Head of caudate nucleus (tissue), 42 donors: ENCODE measurements at regions not wholly inside any gene's neighbourhood (a gene's known extent, or its start where the extent isn't known, plus 50 kb on each side); places are given as distances from the start of the nearest gene placed in this dataset.
"Not testable (repeated sequence)": the region's sequence is repeated elsewhere in the genome, so short reads cannot be mapped to it uniquely, and the experiment has no call there.

Experiments used
- DNase-seq, 42 donors: peaks; one replicate each; pipeline versions ENCODE4 v3.0.0 to v3.0.0-alpha.2; 2020 to 2021; ENCODE audit warnings: mixed read lengths in 7 of 42
- intact Hi-C: fragments of 100-400 bp; cut with DNase I; formaldehyde crosslinking; loops from one replicate; pipeline ENCODE4 v1.15.0; 2022

DNA sequence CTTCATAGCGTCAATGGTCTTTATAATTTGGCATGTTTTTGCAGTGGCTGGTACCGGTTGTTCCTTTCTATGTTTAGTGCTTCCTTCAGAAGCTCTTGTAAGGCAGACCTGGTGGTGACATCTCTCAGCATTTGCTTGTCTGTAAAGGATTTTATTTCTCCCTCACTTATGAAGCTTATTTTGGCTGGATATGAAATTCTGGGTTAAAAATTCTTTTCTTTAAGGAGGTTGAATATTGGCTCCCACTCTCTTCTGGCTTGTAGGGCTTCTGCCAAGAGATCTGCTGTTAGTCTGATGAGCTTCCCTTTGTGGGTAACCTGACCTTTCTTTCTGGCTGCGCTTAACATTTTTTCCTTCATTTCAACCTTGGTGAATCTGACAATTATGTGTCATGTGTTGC is 250.0 kb upstream of the CTNNB1 start:
- intact Hi-C loops, DNase-seq: not testable (repeated sequence)

DNA sequence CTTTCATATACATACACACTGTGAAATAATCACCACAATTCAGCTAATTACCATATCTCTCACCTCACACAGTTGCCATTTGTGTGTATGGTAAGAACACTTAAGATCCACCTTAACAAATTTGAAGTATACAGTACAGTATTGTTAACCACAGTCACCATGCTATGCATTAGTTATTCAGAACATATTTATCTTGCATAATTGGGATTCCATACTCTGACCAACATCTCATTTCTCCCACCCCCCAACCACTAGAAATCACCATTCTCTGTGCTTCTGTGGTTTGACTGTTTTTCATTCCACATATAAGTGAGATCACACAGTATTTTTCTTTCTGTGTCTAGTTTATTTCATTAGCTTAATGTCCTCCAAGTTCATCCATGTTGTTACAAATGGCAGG is 247.7 kb upstream of the CTNNB1 start:
- intact Hi-C loops: no loop called here

DNA sequence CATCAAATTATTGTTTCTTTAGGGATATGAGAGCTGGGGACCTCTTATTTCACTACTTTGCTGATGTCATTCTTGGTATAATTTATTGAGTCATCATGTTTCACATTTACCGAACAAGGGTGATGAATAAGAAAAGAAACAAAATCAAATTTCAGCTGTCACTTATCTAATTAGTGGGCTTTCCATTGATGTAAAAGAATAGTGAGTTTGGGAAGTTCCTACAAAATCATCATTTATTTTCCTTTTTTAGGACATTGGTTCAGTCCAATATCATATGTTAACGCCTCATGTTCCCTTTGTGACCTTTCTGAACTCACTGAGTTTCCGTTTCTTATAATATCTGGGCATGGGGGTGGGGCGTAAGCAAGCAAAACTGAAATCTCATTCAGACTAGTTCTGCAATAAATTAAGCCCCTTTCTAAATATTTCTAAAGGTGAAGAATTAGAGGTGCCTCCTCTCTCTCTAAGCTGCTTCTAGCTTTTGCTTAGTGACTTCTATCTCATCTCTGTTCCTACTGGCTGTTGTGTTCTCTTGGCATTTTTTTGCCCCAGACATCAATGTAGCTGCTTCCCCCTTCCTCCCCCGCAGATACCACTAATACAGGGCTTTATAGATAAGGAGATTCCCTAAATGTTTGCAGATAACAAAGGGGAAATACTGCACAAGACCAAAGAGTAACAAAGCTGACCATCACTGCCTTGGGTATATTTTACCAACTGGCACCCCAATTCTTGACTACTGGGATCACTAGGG is 238.0 kb upstream of the CTNNB1 start:
- intact Hi-C loops: no loop called here
- no peak for DNase-seq

More for the DNA sequence above, 247.7 kb upstream of the CTNNB1 start:
- DNase-seq: no peak

DNA sequence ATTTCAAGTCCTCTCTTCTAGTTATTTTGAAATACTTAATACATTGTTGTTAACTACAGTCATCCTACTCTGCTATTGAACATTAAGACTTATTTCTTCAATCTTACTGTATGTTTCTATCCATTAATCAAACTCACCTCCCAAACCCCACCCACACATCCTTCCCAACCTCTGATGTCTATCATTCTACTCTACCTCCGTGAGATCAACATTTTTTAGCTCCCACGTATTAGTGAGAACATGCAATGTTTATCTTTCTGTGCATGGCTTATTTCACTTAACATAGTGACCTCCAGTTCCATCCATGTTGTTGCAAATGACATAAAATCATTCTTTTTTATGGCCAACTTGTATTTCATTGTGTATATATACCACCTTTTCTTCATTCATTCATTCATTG is 236.6 kb upstream of the CTNNB1 start:
- no peak for DNase-seq
- intact Hi-C loops: no loop called here

DNA sequence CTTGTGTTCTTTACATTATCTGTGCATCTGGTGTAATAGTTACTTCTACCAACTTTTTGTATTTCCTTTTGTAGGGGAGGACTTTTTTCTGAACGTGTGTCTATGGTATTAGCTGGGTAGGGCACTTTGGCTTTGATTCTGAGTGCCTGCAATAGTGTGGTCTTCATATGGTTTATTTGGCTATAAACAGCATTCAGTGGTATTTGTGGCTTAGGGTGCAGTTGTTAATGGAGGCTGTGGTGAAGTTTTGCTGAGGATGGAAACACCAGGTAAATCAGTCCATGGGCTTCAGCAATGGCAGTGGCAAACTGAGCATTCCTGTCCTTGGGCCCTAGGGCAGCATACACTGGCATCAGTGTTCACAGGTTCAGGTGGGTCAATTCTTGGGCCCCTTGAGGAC is 230.6 kb upstream of the CTNNB1 start:
- intact Hi-C loops: no loop called here
- DNase-seq: no peak

DNA sequence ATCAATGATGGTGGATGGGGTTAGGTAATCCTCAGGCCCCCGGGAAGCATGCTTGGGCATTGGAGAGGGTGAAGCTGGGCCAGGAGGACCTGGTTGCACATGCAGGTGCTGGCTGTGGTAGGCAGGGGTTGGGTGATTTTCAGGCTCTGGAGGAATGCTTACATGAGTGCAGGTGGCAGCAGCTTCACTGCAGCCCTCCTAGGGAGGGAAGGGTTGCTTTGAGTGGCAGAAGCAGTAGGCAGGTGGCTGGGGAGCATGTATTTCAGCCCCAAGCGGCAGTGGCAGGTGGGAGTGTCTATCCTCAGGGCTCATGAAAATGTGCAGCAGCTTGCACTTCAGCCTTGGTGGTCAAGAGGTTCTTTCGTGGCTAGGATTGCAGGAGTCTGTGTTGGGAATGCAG is 230.0 kb upstream of the CTNNB1 start:
- no peak for DNase-seq
- intact Hi-C loops: no loop called here

DNA sequence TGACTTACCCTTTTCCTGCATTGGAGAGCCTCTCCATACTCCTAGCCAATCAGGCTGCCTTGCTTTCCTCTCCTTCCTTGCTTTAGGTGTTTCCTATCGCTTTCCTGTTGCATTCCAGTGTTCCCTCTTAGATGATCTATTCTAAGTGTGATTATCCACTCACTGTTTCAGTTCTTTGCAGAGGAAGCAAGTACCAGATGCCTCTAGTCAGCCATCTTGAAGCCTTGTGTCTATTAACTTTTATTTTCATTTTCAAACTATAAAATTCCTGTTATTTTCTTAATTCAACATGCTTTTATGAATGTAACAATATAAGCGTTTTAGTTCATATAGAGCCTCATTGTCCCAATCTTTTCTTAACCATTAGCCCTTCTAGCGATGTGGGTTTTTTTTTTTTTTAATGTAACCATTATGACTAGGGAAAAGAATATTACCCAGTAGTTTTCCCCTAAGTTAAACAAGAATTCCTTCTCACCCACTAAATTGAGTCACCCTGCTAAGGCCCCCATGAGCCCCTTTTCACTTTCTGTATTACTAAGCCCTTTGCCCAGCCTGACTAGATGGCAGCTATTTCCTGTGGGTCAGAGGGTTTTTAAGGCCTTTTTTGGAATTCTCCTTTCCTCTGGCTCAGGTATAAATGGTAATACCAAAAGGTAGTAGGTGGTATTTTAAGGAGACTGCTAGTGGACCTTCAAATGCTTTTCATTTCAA is 229.4 kb upstream of the CTNNB1 start:
- no peak for DNase-seq
- intact Hi-C loops: no loop called here

DNA sequence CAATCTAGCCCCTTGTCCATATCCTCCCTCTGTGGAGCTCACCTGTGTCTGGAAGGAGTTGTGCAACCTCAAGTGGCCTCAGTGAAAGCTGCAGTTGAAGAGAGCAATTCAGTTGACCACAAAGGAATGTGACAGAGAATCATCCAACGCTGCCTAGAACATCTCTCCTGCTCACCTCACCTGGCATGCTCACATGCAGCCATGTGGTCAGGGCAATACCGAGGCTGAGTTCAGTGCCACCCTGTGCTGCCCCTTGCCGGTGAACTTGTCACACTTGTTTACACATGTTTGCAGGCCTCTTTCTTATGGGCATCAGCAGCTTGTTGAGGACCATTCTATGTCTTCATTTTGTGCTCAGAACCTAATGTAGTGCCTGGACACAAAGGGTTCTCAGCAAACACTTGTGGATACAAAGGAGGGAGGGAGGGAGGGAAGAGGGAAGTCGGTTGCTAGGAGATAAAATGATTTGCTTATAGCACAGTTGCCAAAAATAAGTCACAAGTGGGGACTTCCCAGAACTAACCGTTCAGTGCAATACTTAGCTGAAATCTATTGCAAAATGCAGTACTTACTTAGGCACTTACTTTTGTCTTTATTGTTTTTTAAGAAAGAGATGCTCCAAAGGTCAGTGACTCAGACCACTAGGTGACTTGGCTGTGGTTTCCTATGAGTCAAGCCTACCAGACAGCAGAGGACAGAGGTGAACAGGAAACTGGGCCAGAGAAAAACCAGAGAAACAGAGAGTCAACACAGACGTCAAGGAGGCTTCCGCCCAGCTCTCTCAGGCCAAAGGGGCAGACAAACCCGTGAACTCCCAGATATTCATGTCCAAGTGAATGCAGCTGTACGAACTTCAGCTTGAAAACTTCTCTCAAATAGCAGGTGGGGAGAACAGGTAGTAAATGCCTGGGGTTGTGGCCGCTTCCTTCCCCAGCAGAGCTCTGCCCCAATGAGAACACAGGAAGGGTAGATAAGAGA is 227.8 kb upstream of the CTNNB1 start:
- DNase-seq: peak in 15 of 42 donors; percentile 9 to 66 (median 19)
- intact Hi-C loops: no loop called here

DNA sequence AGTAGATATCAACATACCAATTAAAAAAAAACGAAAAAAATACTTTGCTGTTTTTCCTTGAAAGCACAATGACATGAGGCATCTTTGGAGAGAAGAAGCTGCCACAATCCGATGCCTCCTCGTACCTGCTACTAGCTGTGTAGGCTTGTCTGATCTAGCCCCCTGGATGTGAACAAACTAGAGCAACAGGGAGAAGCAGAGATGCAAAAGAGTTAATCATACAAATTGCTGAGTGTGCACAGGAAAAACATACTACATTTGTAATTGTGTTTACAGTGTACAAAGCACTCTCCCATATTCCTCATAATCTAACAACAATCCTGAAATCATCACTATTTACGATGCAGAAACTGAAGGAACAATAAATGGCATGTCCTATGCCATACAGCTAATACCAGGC is 227.0 kb upstream of the CTNNB1 start:
- no peak for DNase-seq

DNA sequence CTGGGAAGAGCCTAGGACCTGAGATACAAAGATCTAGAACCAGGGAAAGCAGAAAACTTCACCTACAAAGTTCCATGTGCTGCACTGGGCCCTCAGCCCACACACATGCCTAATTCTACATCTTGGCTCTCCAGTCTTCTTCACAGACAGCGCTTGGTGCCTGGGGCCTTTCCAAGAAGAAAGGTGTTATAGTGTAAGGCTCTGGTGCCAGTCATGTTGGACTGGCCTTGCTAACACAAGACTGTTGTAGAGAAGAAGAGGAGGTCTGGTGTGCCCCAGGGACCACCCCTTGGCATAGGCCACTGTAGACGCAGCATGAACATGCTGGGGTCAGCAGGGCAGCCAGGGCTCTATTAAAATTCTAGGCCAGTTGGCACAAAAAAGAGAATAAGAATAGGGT is 226.2 kb upstream of the CTNNB1 start:
- DNase-seq: no peak
- intact Hi-C loops: no loop called here

More for the DNA sequence above, 227.0 kb upstream of the CTNNB1 start:
- intact Hi-C loops: no loop called here

DNA sequence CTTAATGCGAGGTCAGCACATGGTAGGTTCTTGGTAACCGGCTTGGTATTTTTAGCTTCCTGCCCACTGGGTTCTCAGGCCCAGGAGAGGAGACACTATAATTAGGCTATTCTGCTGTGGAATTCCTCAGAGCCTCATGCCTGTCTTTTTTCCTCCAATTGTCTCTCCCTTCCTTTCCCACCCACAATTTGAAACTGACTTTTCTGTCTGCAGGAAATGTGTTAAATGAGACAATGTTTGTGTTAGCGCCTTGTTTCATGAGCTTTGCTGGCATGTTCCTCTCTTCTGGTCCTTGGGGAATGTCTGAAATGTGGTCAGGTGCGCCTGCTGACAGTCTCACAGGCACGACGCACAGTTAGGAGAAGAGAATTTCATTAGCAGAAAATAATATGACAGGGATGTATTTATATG is 223.6 kb upstream of the CTNNB1 start:
- intact Hi-C loops: no loop called here
- DNase-seq: no peak

DNA sequence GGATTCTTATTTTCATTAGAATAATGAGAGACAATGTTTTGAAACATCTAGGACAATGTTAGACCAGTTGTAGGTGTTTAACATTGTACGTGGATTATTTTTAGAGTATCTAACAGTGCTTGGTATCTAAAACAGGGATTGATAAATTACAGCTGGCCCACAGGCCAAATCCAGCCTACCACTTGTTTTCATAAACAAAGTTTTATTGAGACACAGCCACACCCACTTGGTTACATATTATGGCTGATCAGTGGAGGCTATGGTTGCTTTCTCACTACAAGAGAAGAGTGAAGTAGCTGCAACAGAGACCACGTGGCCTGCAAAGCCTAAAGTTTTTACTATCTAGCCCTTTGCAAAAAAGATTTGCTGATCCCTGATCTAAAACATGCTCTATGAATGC is 223.1 kb upstream of the CTNNB1 start:
- intact Hi-C loops: no loop called here
- no peak for DNase-seq

DNA sequence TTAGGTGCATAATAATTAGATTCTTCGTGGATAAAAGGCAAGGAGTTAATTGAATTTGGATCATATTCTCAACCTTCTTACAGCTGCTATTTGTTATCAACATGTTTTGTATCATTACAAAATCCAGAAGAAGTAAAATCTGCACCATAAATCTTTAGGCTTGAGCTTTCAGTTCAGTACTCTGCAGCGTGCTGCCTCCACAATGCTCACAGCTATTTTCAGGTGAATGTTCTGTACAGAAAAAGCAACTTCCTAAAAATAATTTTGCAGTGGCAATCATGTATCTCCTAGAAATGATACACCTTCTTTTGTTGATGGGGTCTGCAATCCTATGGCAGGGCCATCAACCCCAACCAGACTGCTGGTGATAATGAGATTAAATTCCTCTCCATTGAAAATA is 220.9 kb upstream of the CTNNB1 start:
- intact Hi-C loops: no loop called here
- DNase-seq: peak in 9 of 42 donors; percentile 12 to 62 (median 37)

DNA sequence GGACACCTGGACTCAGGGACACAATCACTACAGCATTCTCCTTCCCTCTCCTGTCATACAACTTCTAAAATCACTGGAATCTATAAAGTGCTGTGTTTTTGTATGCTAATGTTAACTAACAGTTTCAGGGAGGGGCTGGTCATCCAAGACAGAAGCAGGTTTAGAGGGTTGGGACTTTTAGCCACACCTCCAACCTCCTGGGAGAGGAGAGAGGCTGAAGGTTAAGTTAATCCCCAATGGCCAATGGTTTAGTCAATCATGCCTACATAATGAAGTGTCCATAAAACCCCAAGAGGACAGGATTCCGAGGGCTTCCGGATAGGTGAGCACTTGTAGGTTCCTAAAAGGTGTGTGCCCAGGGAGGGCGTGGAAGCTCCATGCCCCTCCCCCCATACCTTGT is 219.3 kb upstream of the CTNNB1 start:
- no peak for DNase-seq
- intact Hi-C loops: no loop called here

DNA sequence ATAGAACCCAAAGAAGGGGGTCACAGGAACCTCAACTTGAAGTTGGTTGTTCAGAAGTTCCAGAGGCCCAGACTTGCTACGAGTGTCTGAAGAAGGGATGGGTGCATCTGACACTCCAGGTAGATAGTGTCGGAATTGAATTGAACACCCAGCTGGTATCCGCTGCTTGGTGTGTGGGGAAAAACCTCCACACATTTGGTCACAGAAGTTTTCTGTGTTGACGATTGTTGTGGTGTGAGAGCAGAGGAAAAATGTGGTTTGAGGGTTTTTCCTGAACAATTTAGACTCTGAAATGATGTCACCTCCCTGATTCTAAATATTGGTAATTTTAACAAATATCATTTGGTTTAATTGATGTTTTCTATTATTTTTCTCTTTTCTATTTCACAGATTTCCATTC is 218.8 kb upstream of the CTNNB1 start:
- intact Hi-C loops: no loop called here
- no peak for DNase-seq

DNA sequence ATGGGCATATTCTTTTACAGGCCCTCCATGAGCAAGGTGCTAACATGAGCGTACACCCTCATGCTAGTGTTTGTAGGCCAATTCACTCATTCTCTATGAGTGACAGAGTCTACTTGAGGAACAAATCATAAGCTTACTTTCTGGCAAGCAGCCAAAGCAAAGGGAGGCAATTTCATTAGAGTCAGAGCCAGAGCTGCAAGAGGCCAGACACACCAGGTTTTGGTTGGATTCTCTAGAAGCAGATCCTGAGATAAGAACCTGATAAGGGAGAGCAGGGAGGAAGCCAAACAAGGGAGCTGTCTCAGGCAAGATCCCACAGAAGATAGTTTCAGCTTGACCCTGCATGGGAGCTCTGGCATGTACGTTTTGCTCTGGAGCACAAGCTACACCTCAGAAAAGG is 214.1 kb upstream of the CTNNB1 start:
- no peak for DNase-seq
- intact Hi-C loops: no loop called here

DNA sequence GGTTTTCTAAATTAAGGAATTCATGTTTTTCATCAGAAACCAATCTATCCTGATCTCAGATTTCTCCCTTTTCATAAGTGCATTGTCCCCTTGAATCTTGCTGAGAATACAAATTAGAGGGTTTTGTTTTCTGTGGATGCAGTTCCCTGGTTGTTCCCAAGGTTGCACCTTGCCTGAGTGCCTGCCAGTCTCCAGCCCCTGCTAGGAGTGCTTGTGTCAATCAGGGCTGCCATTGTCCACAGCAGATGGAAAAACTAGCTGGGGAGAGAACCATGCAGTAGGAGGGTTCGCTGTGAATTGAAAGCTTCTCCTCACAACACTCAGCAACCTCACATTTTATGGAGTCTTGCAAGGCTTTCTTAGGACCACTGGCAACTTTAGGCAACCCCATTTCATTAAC is 210.8 kb upstream of the CTNNB1 start:
- no peak for DNase-seq
- intact Hi-C loops: no loop called here

DNA sequence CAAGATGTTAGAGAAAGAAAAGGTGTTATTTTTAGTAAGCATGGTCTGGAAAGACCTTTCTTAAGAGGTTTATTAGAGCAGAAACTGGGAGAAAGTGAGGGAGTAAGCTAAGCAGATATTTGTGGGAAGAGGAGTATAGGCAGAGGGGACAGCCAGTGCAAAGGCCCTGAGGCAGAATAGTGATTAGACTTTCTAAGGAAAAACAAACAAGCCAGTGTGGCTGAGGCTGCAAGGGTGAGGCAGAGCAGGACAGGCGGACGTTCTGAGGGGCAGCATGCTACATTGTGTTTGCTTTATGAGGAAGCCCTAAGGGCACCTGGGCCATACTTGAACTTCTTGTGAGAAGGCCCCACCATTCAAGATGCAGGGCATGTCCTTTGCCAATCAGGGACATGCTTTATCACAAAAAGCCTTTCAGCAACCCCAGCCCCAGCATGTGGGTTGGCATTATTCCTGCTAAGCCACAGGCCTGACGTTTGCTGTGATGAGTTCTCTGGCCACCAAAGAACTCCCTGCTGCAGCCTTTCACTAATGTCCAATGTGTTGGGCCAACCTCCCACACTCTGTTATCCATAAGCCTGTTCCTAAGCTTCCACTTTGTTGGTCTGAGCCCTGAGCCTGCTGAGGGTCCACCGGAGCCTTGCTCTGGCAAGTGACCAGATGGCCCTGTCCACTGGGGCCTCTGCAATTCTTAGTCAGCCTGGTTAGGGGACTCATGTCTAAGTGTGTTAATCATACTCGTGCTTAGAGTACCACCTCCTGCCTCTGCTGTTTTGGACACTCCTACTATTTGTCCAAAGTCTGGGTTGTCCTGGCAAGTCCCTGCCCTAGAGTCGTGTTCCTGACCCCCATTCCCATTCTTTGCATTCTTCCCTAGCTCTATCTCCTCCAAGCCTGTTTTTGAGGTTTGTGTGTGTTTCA is 209.9 kb upstream of the CTNNB1 start:
- intact Hi-C loops: no loop called here
- DNase-seq: no peak

DNA sequence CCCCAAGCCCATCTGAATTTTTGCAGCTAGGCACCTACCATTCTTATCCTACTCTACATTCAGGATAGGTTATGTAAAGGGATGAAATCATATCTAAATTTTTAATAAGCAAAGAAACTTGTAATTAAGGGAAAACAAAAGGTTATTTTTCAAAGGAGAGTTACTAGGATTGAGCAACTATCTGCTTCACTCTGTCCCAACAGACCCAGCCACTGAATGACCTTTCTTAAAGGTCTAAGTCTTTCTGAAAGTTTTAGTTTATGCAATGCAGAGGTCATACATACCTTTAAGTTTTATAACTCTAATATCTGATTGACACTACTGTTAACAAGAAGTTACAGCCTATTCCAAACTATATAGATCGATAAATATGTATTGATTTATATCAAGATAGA is 209.2 kb upstream of the CTNNB1 start:
- DNase-seq: no peak
- intact Hi-C loops: no loop called here
